C4-2B (cell line): ENCODE measurements at regions not wholly inside any gene's neighbourhood (a gene's known extent, or its start where the extent isn't known, plus 50 kb on each side); places are given as distances from the start of the nearest gene placed in this dataset.

ENCODE experiments used
- H3K27ac ChIP-seq: fragments of 450-650 bp; 2 replicates; pipeline ENCODE4 v1.5.1; 2017
- CTCF ChIP-seq: fragments of 450-650 bp; conservative IDR thresholded peaks from 2 replicates; pipeline ENCODE4 v1.5.1; 2017; ENCODE audit warnings: mild to moderate bottlenecking
- ZFX ChIP-seq: fragments of 450-650 bp; IDR thresholded peaks from 2 replicates; pipeline ENCODE4 v1.6.1; 2017

GRCh38 chr1:118785246-118785645, 202.9 kb downstream of the TBX15 start:
- no peak for TF ChIP-seq ZFX
- no peak for TF ChIP-seq CTCF
- no peak overlapping the region; the same call in 1 of the 2 replicates for H3K27ac ChIP-seq

- no peak overlapping the region for H3K27ac ChIP-seq
- TF ChIP-seq CTCF (no peak), ZFX (no peak)
Observed at GRCh38 chr1:118783095-118783758, 204.9 kb downstream of the TBX15 start.

GRCh38 chr1:118773656-118774055, 214.5 kb downstream of the TBX15 start:
- H3K27ac ChIP-seq: no peak overlapping the region
- TF ChIP-seq CTCF (no peak), ZFX (no peak)

GRCh38 chr1:118767971-118768370, 220.2 kb downstream of the TBX15 start:
- TF ChIP-seq CTCF (no peak), ZFX (no peak)
- no peak overlapping the region for H3K27ac ChIP-seq

GRCh38 chr1:118753976-118754375, 234.2 kb downstream of the TBX15 start:
- no peak overlapping the region for H3K27ac ChIP-seq
- no peak for TF ChIP-seq CTCF
- no peak for TF ChIP-seq ZFX

GRCh38 chr1:118751166-118751565, 237.0 kb downstream of the TBX15 start:
- TF ChIP-seq ZFX (no peak), CTCF (no peak)
- no peak overlapping the region for H3K27ac ChIP-seq

GRCh38 chr1:118744420-118744819, 243.7 kb downstream of the TBX15 start:
- no peak overlapping the region for H3K27ac ChIP-seq
- TF ChIP-seq CTCF (no peak), ZFX (no peak)
